ENCODE measurements at regions not wholly inside any gene's neighbourhood (a gene's known extent, or its start where the extent isn't known, plus 50 kb on each side); places are given as distances from the start of the nearest gene placed in this dataset.

DNA sequence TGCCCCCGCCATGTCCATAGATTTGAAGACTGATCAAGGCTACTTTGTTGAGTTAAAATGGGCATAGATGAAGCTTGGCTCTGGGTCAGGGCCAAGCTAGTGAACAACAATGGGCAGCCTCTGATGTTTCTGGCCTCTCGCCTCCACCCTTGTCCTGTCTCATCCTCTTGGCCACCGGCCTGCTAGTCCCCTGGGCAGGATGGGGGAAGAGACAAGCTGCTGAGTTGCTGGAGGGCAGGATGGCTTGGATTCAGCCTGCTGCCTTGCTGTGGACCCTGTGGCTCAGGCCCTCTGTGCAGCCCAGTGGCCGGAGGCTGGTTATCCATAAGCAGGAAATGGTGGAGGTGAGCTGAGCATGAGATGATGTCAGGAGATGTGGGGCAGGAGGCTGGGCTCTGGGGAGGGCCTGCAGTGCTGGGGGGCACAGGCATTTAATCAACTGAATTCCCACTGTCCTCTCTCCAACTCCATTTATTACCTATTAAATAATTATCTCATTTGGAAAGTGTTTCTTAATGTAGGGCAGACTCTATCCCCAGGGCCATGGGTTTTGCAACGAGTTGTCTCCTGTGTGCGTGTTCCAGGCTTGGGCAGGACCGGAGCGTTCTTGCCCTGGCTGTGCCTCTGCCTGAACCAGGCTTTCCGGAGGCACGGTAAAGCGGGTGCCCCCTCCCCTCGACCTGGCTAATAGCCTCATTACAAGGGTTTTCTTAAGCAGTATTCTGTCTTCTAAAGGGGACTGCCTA lies 122.9 kb downstream of the GLI2 start:
- BruUV-seq (replicated peaks) = no TSS peak
- TF ChIP-seq POLR2A (IDR thresholded peaks at IDR 0.05; ENCODE audit: low read depth, low read length) = no peak
- TF ChIP-seq POLR2AphosphoS5 (IDR thresholded peaks at IDR 0.05; ENCODE audit: insufficient read depth, low read depth, low read length) = no peak
- TF ChIP-seq FOS (IDR thresholded peaks at IDR 0.05; ENCODE audit: borderline replicate concordance, insufficient read depth, low read length) = no peak
- TF ChIP-seq GATA2 (IDR thresholded peaks at IDR 0.05; ENCODE audit: insufficient read depth, insufficient read length, low read depth, low read length) = no peak
- TF ChIP-seq MYC (IDR thresholded peaks at IDR 0.05; ENCODE audit: low read depth, low read length) = no peak
- no peak for TF ChIP-seq EZH2 (IDR thresholded peaks at IDR 0.05; ENCODE audit: borderline replicate concordance, low read depth, low read length, severe bottlenecking)
- TF ChIP-seq, protein P1, sequence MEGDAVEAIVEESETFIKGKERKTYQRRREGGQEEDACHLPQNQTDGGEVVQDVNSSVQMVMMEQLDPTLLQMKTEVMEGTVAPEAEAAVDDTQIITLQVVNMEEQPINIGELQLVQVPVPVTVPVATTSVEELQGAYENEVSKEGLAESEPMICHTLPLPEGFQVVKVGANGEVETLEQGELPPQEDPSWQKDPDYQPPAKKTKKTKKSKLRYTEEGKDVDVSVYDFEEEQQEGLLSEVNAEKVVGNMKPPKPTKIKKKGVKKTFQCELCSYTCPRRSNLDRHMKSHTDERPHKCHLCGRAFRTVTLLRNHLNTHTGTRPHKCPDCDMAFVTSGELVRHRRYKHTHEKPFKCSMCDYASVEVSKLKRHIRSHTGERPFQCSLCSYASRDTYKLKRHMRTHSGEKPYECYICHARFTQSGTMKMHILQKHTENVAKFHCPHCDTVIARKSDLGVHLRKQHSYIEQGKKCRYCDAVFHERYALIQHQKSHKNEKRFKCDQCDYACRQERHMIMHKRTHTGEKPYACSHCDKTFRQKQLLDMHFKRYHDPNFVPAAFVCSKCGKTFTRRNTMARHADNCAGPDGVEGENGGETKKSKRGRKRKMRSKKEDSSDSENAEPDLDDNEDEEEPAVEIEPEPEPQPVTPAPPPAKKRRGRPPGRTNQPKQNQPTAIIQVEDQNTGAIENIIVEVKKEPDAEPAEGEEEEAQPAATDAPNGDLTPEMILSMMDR (IDR thresholded peaks at IDR 0.05; ENCODE audit: extremely low read depth in 1 of 2, insufficient read depth in 1 of 2, low read depth in 1 of 2, low read length in 2 of 2) = no peak
- TF ChIP-seq, protein P2, sequence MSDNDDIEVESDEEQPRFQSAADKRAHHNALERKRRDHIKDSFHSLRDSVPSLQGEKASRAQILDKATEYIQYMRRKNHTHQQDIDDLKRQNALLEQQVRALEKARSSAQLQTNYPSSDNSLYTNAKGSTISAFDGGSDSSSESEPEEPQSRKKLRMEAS (IDR thresholded peaks at IDR 0.05; ENCODE audit: insufficient read depth, insufficient read length) = no peak
- no peak for TF ChIP-seq JUN (IDR thresholded peaks at IDR 0.05; ENCODE audit: borderline replicate concordance, insufficient read depth, insufficient read length, low read depth)
- no peak for DNase-seq (ENCODE audit: low read depth, low spot score)
- CTCF ChIA-PET = interaction anchor here (0.9 kb wide), 1 partner anchor 13 kb away, joined by 5 read pairs; no protein-coding TSS in a partner anchor
- Histone ChIP-seq H3K27me3 (ENCODE audit: control insufficient read depth in 2 of 2, insufficient read depth in 2 of 2, low read length in 2 of 2) (no peaks in the 10 kb centered on the region), H3K4me3 (replicated peaks in 1 of 3; ENCODE audit: insufficient read depth in 1 of 3, low read depth in 1 of 3, low read length in 3 of 3) (no peak overlapping the region), H3K79me2 (ENCODE audit: control insufficient read depth, insufficient read depth, low read length) (no peaks in the 10 kb centered on the region), H3K9ac (replicated peaks; ENCODE audit: extremely low read depth, insufficient read depth, low read length) (no peak overlapping the region), H4K20me1 (replicated peaks; ENCODE audit: control insufficient read depth, extremely low read depth, insufficient read depth, low read length) (no peaks in the 10 kb centered on the region), H3K9me1 (replicated peaks; ENCODE audit: control insufficient read depth, extremely low read depth, insufficient read depth, low read length) (no peaks in the 10 kb centered on the region), H3K4me2 (ENCODE audit: insufficient read depth, low read length) (no peak overlapping the region), H3K4me1 (ENCODE audit: control insufficient read depth, extremely low read depth, insufficient read depth, low read length) (no peaks in the 10 kb centered on the region), H3K36me3 (ENCODE audit: control insufficient read depth in 2 of 2, extremely low read depth in 1 of 2, insufficient read depth in 2 of 2, low read length in 2 of 2) (no peaks in the 10 kb centered on the region), H2AFZ (ENCODE audit: low read depth, low read length) (no peak overlapping the region), H3K9me3 (replicated peaks; ENCODE audit: control insufficient read depth, insufficient read depth, low read length) (no peaks in the 10 kb centered on the region), H3K27ac (ENCODE audit: insufficient read depth, low read depth, low read length) (no peak overlapping the region)
- dilution Hi-C loops (cut with MboI; ENCODE audit: extremely low pct_ligation_motif_present, low sequenced_read_pairs) = no loop called here
- intact Hi-C loops (cut with micrococcal nuclease) = no loop called here
- POLR2A ChIA-PET = no interaction called here
- FAIRE-seq = no peak
